Liver (tissue), 3 donors: ENCODE measurements at regions not wholly inside any gene's neighbourhood (a gene's known extent, or its start where the extent isn't known, plus 50 kb on each side); places are given as distances from the start of the nearest gene placed in this dataset.

ENCODE experiments used
- ATF3 ChIP-seq: IDR thresholded peaks from 2 replicates; pipeline ENCODE4 v1.6.1; 2016; ENCODE audit warnings: antibody characterized with exemption
- CTCF ChIP-seq: fragments of 150-350 bp; IDR thresholded peaks from 2 replicates; pipeline ENCODE4 v1.5.1; 2017; ENCODE audit warnings: improper control_type of control experiment, low read depth, low read length; ENCODE audit not compliant: missing input control
- FOXA1 ChIP-seq: IDR thresholded peaks from 2 replicates; pipeline ENCODE4 v1.6.1; 2016; ENCODE audit warnings: antibody characterized with exemption
- GABPA ChIP-seq, 2 donors: IDR thresholded peaks in 1 of 2; conservative IDR thresholded peaks in 1 of 2; 2 replicates each; pipeline ENCODE4 v1.6.1; 2016; ENCODE audit warnings: antibody characterized with exemption in 2 of 2, mild to moderate bottlenecking in 1 of 2, moderate library complexity in 1 of 2
- JUND ChIP-seq, 2 donors: IDR thresholded peaks; 2 replicates each; pipeline ENCODE4 v1.6.1; 2016; ENCODE audit warnings: antibody characterized with exemption in 2 of 2
- MAX ChIP-seq: IDR thresholded peaks from 2 replicates; pipeline ENCODE4 v1.6.1; 2016; ENCODE audit warnings: antibody characterized with exemption
- YY1 ChIP-seq: IDR thresholded peaks from 2 replicates; pipeline ENCODE4 v1.6.1; 2016; ENCODE audit warnings: antibody characterized with exemption, mild to moderate bottlenecking
- donor health status: healthy.
- donor health status: healthy.

GRCh38 chr11:121866754-121867153 lies 249.3 kb downstream of the BLID start:
- TF ChIP-seq CTCF (no peak), JUND (IDR thresholded peaks at IDR 0.05) (no peak), MAX (no peak), ATF3 (no peak), YY1 (no peak), FOXA1 (no peak), GABPA (IDR thresholded peaks at IDR 0.05 in 1 of 2, conservative IDR thresholded peaks at IDR 0.05 in 1 of 2) (no peak)
